SK-MEL-5 (cell line): ENCODE measurements at regions not wholly inside any gene's neighbourhood (a gene's known extent, or its start where the extent isn't known, plus 50 kb on each side); places are given as distances from the start of the nearest gene placed in this dataset.
"Not testable (repeated sequence)": the region's sequence is repeated elsewhere in the genome, so short reads cannot be mapped to it uniquely, and the experiment has no call there.

Experiments used
- DNase-seq: peaks from one replicate; pipeline ENCODE4 v3.0.0-alpha.2; 2016; ENCODE audit warnings: low read depth, low spot score
- in situ Hi-C: cut with HindIII; loops from 2 replicates; pipeline ENCODE4 v1.10.0; 2016; ENCODE audit warnings: low sequenced_read_pairs, high pct_unique_total_duplicates, low pct_unique_long_range_greater_than_20kb

DNA sequence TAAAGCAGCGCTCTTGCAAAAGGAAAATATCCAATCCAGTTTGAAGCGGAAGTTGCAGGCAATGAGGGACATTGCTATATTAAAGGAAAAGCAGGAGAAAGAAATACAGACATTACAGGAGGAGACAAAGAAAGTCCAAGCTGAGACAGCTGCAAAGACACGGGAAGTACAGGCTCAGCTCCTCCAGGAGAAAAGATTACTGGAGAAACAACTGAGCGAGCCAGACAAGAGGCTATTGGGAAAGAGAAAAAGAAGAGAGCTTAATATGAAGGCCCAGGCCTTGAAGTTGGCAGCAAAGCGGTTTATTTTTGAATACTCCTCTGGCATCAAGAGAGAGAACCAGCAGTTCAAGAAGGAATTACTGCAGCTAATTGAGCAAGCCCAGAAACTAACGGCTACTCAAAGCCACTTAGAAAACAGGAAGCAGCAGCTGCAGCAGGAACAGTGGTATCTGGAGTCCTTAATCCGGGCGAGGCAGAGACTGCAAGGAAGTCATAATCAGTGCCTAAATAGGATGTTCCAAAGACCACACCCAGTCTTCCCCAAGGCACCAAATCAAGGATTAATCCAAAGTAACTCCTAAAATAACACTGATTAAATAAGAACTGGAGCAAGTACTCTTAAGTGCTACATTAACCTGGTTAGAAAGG is 298.0 kb downstream of the LHFPL1 start:
- in situ Hi-C loops, result not testable (repeated sequence)

GRCh38 chrX:112380541-112381278 is 298.1 kb upstream of the TRPC5 start:
- in situ Hi-C loops, result no loop called here
- DNase-seq, result no peak

More for the DNA sequence above, 298.0 kb downstream of the LHFPL1 start:
- DNase-seq, result not testable (repeated sequence)

DNA sequence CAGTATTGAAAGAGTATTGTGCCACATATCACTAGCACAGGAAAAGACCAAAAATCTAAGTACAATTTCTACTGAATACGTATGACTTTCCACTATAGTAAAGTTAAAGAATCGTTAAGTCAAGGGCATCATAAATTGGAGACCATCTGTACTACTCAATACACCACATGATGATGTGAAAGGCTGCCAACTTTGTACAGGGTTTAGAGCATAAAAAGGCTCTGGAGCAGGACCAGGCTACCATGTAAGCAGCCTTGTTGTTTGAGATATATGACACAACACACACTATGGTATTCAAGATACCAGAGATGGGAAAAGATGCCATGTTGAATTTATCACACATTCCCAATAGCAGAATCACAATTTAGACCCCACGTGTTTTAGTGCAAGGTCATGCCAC is 294.9 kb upstream of the TRPC5 start:
- DNase-seq, result no peak
- in situ Hi-C loops, result no loop called here

DNA sequence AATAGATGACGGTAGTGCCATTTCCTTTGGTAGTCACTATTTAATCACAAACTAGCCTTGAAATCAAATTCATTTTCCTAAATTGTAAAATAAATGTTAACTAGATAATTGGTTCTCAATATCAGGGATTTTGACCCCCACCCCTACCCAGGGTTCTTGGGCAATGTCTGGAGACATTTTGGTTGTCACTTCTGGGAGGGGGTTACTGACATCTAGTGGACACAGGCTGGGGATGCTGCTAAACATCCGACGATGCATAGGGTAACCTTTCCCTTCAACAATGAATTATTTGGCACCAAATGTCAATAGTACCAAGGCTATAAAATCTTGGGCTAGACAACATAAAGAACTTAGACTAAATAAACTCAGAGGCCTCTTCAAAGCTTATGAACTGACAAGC is 285.8 kb upstream of the TRPC5 start:
- DNase-seq, result peak; percentile 17
- in situ Hi-C loops, result no loop called here

- in situ Hi-C loops, result no loop called here
- no peak for DNase-seq
These were observed 284.5 kb upstream of the TRPC5 start for GRCh38 chrX:112367065-112367464.

GRCh38 chrX:112359906-112360305 is 277.3 kb upstream of the TRPC5 start:
- in situ Hi-C loops, result no loop called here
- no peak for DNase-seq

- in situ Hi-C loops, result no loop called here
- no peak for DNase-seq
These were observed 273.4 kb upstream of the TRPC5 start for GRCh38 chrX:112355931-112356330.

DNA sequence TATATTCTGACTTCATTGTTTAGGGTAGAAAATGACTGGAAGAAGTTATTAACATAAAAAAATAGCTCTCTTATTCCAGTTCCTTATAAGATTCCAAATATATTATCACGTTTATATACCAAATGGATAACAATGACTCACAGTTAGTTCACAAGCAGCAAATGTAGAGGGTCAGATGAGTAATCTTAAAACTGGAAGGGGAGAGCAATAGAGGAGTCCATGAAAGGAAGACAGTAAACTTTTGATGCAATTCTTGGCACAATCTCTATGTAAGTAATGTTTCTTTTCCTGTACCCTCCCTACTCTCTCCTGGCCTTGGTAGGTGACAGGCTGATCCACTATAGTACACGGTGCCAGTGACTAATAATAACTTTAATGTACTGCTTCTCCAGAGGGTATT is 259.0 kb upstream of the TRPC5 start:
- in situ Hi-C loops, result no loop called here

DNA sequence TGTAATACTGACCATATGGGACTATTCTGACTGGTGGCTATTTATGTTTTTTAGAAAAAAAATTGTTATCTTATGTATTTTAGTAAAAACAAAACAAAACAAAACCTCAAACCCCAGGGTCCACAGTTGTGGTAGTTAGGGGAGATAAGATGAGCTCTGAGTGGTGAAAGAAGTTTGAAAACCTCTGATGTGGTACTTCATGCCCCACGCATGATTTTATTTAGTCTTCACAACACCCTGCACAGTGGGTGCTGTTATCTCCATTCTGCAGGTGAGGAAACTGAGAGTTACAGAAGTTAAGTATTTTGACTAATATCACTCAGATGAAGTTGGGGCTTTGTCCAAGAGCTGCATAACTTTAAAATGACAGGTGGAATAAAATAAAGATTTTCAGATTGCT is 230.6 kb upstream of the TRPC5 start:
- in situ Hi-C loops, result no loop called here

More for the DNA sequence above, 259.0 kb upstream of the TRPC5 start:
- DNase-seq, result no peak

GRCh38 chrX:112306027-112306426 is 223.5 kb upstream of the TRPC5 start:
- no peak for DNase-seq
- in situ Hi-C loops, result no loop called here

More for the DNA sequence above, 230.6 kb upstream of the TRPC5 start:
- no peak for DNase-seq

DNA sequence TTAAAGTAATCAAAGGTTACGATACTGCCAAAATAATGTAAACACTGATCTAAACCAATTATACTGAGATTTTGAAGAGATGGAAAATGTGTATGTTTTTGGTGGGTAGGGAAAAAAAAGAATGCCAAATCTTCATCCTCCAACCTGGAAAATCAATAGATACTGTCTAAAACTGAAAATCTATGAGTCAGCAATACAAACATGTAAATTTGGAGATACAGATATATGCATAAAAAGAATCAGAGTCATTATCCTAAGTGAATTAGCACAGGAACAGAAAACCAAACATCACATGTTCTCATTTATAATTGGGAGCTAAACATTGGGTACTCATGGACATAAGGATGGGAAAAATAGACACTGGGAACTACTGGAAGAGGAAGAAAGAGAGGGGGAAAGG is 197.4 kb upstream of the TRPC5 start:
- no peak for DNase-seq
- in situ Hi-C loops, result no loop called here

DNA sequence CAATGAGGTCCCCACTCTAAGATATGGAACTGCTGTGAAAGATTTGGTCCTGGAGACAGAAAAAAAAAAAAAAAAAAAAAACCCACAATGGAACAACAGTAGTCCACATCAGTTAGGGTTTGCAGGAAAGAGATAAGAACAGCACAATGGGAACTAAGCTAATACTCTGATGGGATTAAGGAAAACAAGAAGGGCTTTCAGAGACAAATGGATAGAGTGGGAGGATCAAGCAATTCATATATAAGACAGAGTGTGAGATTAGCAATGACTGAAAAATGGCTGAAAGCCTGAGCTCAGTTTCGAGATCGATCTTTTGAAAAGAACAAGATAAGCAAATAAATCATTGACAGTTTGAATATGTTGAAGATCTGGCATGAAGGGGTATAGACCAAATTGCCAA is 188.4 kb upstream of the TRPC5 start:
- no peak for DNase-seq
- in situ Hi-C loops, result no loop called here

- in situ Hi-C loops, result no loop called here
These were observed 183.6 kb upstream of the TRPC5 start for GRCh38 chrX:112266136-112266535.

DNA sequence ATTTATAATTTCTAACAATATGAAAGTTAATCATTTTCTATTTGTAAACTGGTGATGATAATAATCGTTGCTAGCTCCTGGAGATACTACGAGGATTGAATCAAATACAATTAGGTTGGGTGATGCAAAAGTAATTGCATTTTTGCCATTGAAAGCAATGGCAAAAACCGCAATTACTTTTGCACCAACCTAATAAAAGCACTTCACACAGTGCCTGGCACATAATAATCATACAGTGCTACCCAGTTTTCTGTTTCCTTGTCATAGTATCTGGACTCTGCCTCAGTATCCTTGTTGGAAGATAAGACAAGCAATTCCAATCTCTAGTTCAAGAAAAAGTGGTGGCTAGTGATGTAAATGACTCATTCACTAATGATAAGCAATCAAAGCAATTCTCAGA is 176.8 kb upstream of the TRPC5 start:
- in situ Hi-C loops, result no loop called here

More at GRCh38 chrX:112266136-112266535, 183.6 kb upstream of the TRPC5 start:
- DNase-seq, result no peak

DNA sequence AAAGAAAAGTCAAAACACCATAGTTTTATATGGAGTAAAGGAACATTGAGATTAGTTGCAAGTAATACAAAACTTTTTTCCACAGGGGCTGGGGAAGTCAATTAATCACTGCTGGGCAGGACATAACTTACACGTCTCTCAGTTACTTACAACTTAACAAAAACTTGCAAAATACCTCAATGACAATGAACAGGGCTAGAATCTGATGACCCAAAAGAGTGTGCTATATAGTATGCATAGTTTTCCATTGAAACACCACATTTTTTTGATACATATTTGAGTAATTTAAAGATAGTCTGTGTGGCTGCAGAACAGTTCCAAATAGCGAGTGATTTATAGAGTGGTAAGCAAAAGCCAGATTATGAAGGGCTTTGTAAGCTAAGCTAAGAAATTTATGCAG is 172.3 kb upstream of the TRPC5 start:
- in situ Hi-C loops, result no loop called here
- no peak for DNase-seq

More for the DNA sequence above, 176.8 kb upstream of the TRPC5 start:
- DNase-seq, result no peak

GRCh38 chrX:112247714-112248113 is 165.1 kb upstream of the TRPC5 start:
- DNase-seq, result no peak
- in situ Hi-C loops, result no loop called here

- no peak for DNase-seq
These were observed 153.0 kb upstream of the TRPC5 start for GRCh38 chrX:112235547-112235946.

GRCh38 chrX:112233164-112233563 is 150.6 kb upstream of the TRPC5 start:
- in situ Hi-C loops, result no loop called here
- no peak for DNase-seq

More at GRCh38 chrX:112235547-112235946, 153.0 kb upstream of the TRPC5 start:
- in situ Hi-C loops, result no loop called here

GRCh38 chrX:112226795-112227194 is 144.2 kb upstream of the TRPC5 start:
- in situ Hi-C loops, result not testable (repeated sequence)

More at GRCh38 chrX:112226795-112227194, 144.2 kb upstream of the TRPC5 start:
- DNase-seq, result not testable (repeated sequence)
